Hematopoietic multipotent progenitor cell treated with erythropoietin and hydrocortisone succinate and interleukin-3 and kit ligand, for 8 days (in vitro differentiated cells): ENCODE measurements at regions not wholly inside any gene's neighbourhood (a gene's known extent, or its start where the extent isn't known, plus 50 kb on each side); places are given as distances from the start of the nearest gene placed in this dataset.
A peak's percentile ranks its signal among the peaks of the same experiment; 100 is the strongest.

Source experiments
- DNase-seq: peaks from one replicate; pipeline ENCODE4 v3.0.0-alpha.2; 2015

- no peak for DNase-seq
Measured at GRCh38 chr4:180640193-180640592, 1603.0 kb upstream of the TENM3 start.

GRCh38 chr4:180641495-180641894 is 1601.7 kb upstream of the TENM3 start:
- no peak for DNase-seq

- no peak for DNase-seq
Measured at GRCh38 chr4:180642732-180643131, 1600.5 kb upstream of the TENM3 start.

GRCh38 chr4:180650273-180650672 is 1592.9 kb upstream of the TENM3 start:
- DNase-seq: no peak

GRCh38 chr4:180652533-180652932 is 1590.7 kb upstream of the TENM3 start:
- DNase-seq: no peak

- no peak for DNase-seq
Measured at GRCh38 chr4:180655886-180656285, 1587.3 kb upstream of the TENM3 start.

- no peak for DNase-seq
Measured at GRCh38 chr4:180657881-180658280, 1585.3 kb upstream of the TENM3 start.

- DNase-seq: peak; percentile 82
Measured at GRCh38 chr4:180664766-180665368, 1578.3 kb upstream of the TENM3 start.

GRCh38 chr4:180665481-180665880 is 1577.7 kb upstream of the TENM3 start:
- DNase-seq: peak; percentile 1

GRCh38 chr4:180665994-180666824 is 1577.0 kb upstream of the TENM3 start:
- peak; percentile 64 for DNase-seq

GRCh38 chr4:180668732-180669131 is 1574.5 kb upstream of the TENM3 start:
- no peak for DNase-seq

- DNase-seq: no peak
Measured at GRCh38 chr4:180669680-180670079, 1573.5 kb upstream of the TENM3 start.

- no peak for DNase-seq
Measured at GRCh38 chr4:180674619-180675358, 1568.4 kb upstream of the TENM3 start.

GRCh38 chr4:180675359-180675650 is 1567.9 kb upstream of the TENM3 start:
- DNase-seq: no peak

GRCh38 chr4:180680305-180680704 is 1562.9 kb upstream of the TENM3 start:
- no peak for DNase-seq

GRCh38 chr4:180682776-180683175 is 1560.4 kb upstream of the TENM3 start:
- DNase-seq: no peak

GRCh38 chr4:180683186-180683585 is 1560.0 kb upstream of the TENM3 start:
- no peak for DNase-seq

- DNase-seq: no peak
Measured at GRCh38 chr4:180688480-180688879, 1554.7 kb upstream of the TENM3 start.

GRCh38 chr4:180694875-180695274 is 1548.3 kb upstream of the TENM3 start:
- DNase-seq: no peak

- no peak for DNase-seq
Measured at GRCh38 chr4:180695851-180696250, 1547.4 kb upstream of the TENM3 start.

GRCh38 chr4:180696460-180697092 is 1546.6 kb upstream of the TENM3 start:
- DNase-seq: no peak

GRCh38 chr4:180698550-180699195 is 1544.5 kb upstream of the TENM3 start:
- no peak for DNase-seq

- no peak for DNase-seq
Measured at GRCh38 chr4:180706766-180707165, 1536.4 kb upstream of the TENM3 start.
